ENCODE measurements at regions not wholly inside any gene's neighbourhood (a gene's known extent, or its start where the extent isn't known, plus 50 kb on each side); places are given as distances from the start of the nearest gene placed in this dataset.

- TF ChIP-seq CTCF (IDR thresholded peaks at IDR 0.05; ENCODE audit: borderline replicate concordance, extremely low read depth, insufficient read depth), result no peak
- Histone ChIP-seq H3K4me3 (ENCODE audit: low read length in 3 of 3) (no peak overlapping the region), H3K27ac (ENCODE audit: low read depth in 2 of 2, low read length in 2 of 2) (no peak overlapping the region), H3K27me3 (ENCODE audit: control insufficient read depth, insufficient read depth, low read length) (no peaks in the 10 kb centered on the region), H3K9me3 (ENCODE audit: control insufficient read depth in 2 of 3, insufficient read depth in 1 of 3, low read length in 3 of 3) (no peaks in the 10 kb centered on the region), H3K36me3 (ENCODE audit: control insufficient read depth in 2 of 3, insufficient read depth in 3 of 3, low read length in 3 of 3) (no peaks in the 10 kb centered on the region), H3K4me1 (ENCODE audit: control insufficient read depth in 2 of 3, insufficient read depth in 2 of 3, low read depth in 1 of 3, low read length in 3 of 3) (peaks cover 0 to 2% (median 0%) of the 10 kb centered on the region in 3 donors), H3K9ac (ENCODE audit: low read length in 3 of 3) (no peak overlapping the region)
- DNase-seq (peak in 1 of 5 donors; percentile 32), FAIRE-seq (no peak)
- intact Hi-C loops (cut with DNase I), result no loop called here
Observed at GRCh38 chr10:130778166-130778545, 533.4 kb downstream of the TCERG1L start.

- intact Hi-C loops (cut with DNase I), result no loop called here
- Histone ChIP-seq H3K36me3 (ENCODE audit: control insufficient read depth in 2 of 3, insufficient read depth in 3 of 3, low read length in 3 of 3) (no peaks in the 10 kb centered on the region), H3K27me3 (ENCODE audit: control insufficient read depth, insufficient read depth, low read length) (no peaks in the 10 kb centered on the region), H3K4me1 (ENCODE audit: control insufficient read depth in 2 of 3, insufficient read depth in 2 of 3, low read depth in 1 of 3, low read length in 3 of 3) (peaks cover 0 to 2% (median 0%) of the 10 kb centered on the region in 3 donors), H3K27ac (ENCODE audit: low read depth in 2 of 2, low read length in 2 of 2) (no peak overlapping the region), H3K9ac (ENCODE audit: low read length in 3 of 3) (no peak overlapping the region), H3K4me3 (ENCODE audit: low read length in 3 of 3) (no peak overlapping the region), H3K9me3 (ENCODE audit: control insufficient read depth in 2 of 3, insufficient read depth in 1 of 3, low read length in 3 of 3) (no peaks in the 10 kb centered on the region)
- FAIRE-seq (no peak), DNase-seq (peak in 1 of 5 donors; percentile 11)
- TF ChIP-seq CTCF (IDR thresholded peaks at IDR 0.05; ENCODE audit: borderline replicate concordance, extremely low read depth, insufficient read depth), result no peak
Observed at GRCh38 chr10:130780763-130781162, 530.8 kb downstream of the TCERG1L start.

- peaks cover 0 to 2% (median 0%) of the 10 kb centered on the region in 3 donors for H3K4me1 ChIP-seq (ENCODE audit: control insufficient read depth in 2 of 3, insufficient read depth in 2 of 3, low read depth in 1 of 3, low read length in 3 of 3)
- DNase-seq (no peak), FAIRE-seq (no peak)
- H3K4me3 ChIP-seq (ENCODE audit: low read length in 3 of 3), result no peak overlapping the region
- intact Hi-C loops (cut with DNase I), result no loop called here
- no peaks in the 10 kb centered on the region for H3K27me3 ChIP-seq (ENCODE audit: control insufficient read depth, insufficient read depth, low read length)
- H3K27ac ChIP-seq (ENCODE audit: low read depth in 2 of 2, low read length in 2 of 2), result no peak overlapping the region
- no peaks in the 10 kb centered on the region for H3K36me3 ChIP-seq (ENCODE audit: control insufficient read depth in 2 of 3, insufficient read depth in 3 of 3, low read length in 3 of 3)
- no peak for TF ChIP-seq CTCF (IDR thresholded peaks at IDR 0.05; ENCODE audit: borderline replicate concordance, extremely low read depth, insufficient read depth)
- no peaks in the 10 kb centered on the region for H3K9me3 ChIP-seq (ENCODE audit: control insufficient read depth in 2 of 3, insufficient read depth in 1 of 3, low read length in 3 of 3)
- H3K9ac ChIP-seq (ENCODE audit: low read length in 3 of 3), result no peak overlapping the region
Observed at GRCh38 chr10:130781206-130781605, 530.3 kb downstream of the TCERG1L start.

- H3K4me1 ChIP-seq (ENCODE audit: control insufficient read depth in 2 of 3, insufficient read depth in 2 of 3, low read depth in 1 of 3, low read length in 3 of 3), result peaks cover 0 to 2% (median 0%) of the 10 kb centered on the region in 3 donors
- no peaks in the 10 kb centered on the region for H3K27me3 ChIP-seq (ENCODE audit: control insufficient read depth, insufficient read depth, low read length)
- DNase-seq (no peak), FAIRE-seq (no peak)
- intact Hi-C loops (cut with DNase I), result no loop called here
- no peak overlapping the region for H3K27ac ChIP-seq (ENCODE audit: low read depth in 2 of 2, low read length in 2 of 2)
- no peak for TF ChIP-seq CTCF (IDR thresholded peaks at IDR 0.05; ENCODE audit: borderline replicate concordance, extremely low read depth, insufficient read depth)
- no peaks in the 10 kb centered on the region for H3K36me3 ChIP-seq (ENCODE audit: control insufficient read depth in 2 of 3, insufficient read depth in 3 of 3, low read length in 3 of 3)
- H3K9me3 ChIP-seq (ENCODE audit: control insufficient read depth in 2 of 3, insufficient read depth in 1 of 3, low read length in 3 of 3), result no peaks in the 10 kb centered on the region
- H3K9ac ChIP-seq (ENCODE audit: low read length in 3 of 3), result no peak overlapping the region
- no peak overlapping the region for H3K4me3 ChIP-seq (ENCODE audit: low read length in 3 of 3)
Observed at GRCh38 chr10:130781623-130782022, 529.9 kb downstream of the TCERG1L start.
